WTC11 (cell line): ENCODE measurements at regions not wholly inside any gene's neighbourhood (a gene's known extent, or its start where the extent isn't known, plus 50 kb on each side); places are given as distances from the start of the nearest gene placed in this dataset.

Experiments
- ATAC-seq: fragments of 200-7000 bp; cut with Tn5 transposase; 2 replicates; pipeline ENCODE4 v1.10.0; 2021; ENCODE audit warnings: mild to moderate bottlenecking, moderate library complexity
- CTCF ChIA-PET: fragments of 300-600 bp; sonication (Branson Sonifier 250); formaldehyde crosslinking; loops from one replicate; lab custom pipeline; 2021; ENCODE audit warnings: antibody characterized with exemption; lab: Charles Lee
- POLR2A ChIA-PET: fragments of 350-600 bp; sonication (Branson Sonifier 250); formaldehyde crosslinking; loops from one replicate; lab custom pipeline; 2021; ENCODE audit warnings: antibody characterized with exemption; lab: Charles Lee
- DNase-seq: peaks from one replicate; pipeline ENCODE4 v3.0.0; 2021; ENCODE audit warnings: low spot score
- H3K27ac Mint-ChIP-seq: 2 replicates; pipeline ENCODE4 v1.8.0; 2021; ENCODE audit warnings: mixed read lengths
- H3K27me3 Mint-ChIP-seq: 2 replicates; pipeline ENCODE4 v1.8.0; 2021; ENCODE audit warnings: low read depth, mild to moderate bottlenecking, moderate library complexity, mixed read lengths
- H3K36me3 Mint-ChIP-seq: 2 replicates; pipeline ENCODE4 v1.8.0; 2021; ENCODE audit warnings: mixed read lengths
- H3K4me1 Mint-ChIP-seq: 2 replicates; pipeline ENCODE4 v1.8.0; 2022; ENCODE audit warnings: mixed read lengths
- H3K4me3 Mint-ChIP-seq: 2 replicates; pipeline ENCODE4 v1.8.0; 2021; ENCODE audit warnings: mild to moderate bottlenecking, moderate library complexity, mixed read lengths
- H3K9me3 Mint-ChIP-seq: 2 replicates; pipeline ENCODE4 v1.8.0; 2021; ENCODE audit warnings: mixed read lengths
- CTCF ChIP-seq: fragments of 200-600 bp; IDR thresholded peaks from 2 replicates; pipeline ENCODE4 v1.8.0; 2022; ENCODE audit warnings: antibody characterized with exemption
- E2F5 ChIP-seq: sonication (generic); formaldehyde crosslinking; IDR thresholded peaks from 2 replicates; pipeline ENCODE4 v1.8.1; 2022; ENCODE audit warnings: mild to moderate bottlenecking, moderate library complexity, missing genetic modification reagents
- FOXK1 ChIP-seq: sonication (generic); formaldehyde crosslinking; IDR thresholded peaks from 2 replicates; pipeline ENCODE4 v1.8.0; 2022; ENCODE audit warnings: mild to moderate bottlenecking, moderate library complexity, missing genetic modification reagents
- JAZF1 ChIP-seq: fragments of 250-450 bp; sonication (Bioruptor Pico); IDR thresholded peaks from 2 replicates; pipeline ENCODE4 v1.9.0; 2021; ENCODE audit warnings: moderate library complexity, mild to moderate bottlenecking, inconsistent platforms
- JUN ChIP-seq: sonication (generic); formaldehyde crosslinking; IDR thresholded peaks from 2 replicates; pipeline ENCODE4 v1.8.0; 2023; ENCODE audit warnings: mild to moderate bottlenecking, missing genetic modification reagents
- SP1 ChIP-seq: sonication (generic); formaldehyde crosslinking; conservative IDR thresholded peaks from 2 replicates; pipeline ENCODE4 v1.8.1; 2022; ENCODE audit warnings: missing genetic modification reagents
- TCF7 ChIP-seq: sonication (generic); formaldehyde crosslinking; IDR thresholded peaks from 2 replicates; pipeline ENCODE4 v1.8.0; 2022; ENCODE audit warnings: mild to moderate bottlenecking, low read depth, missing genetic modification reagents, moderate library complexity
- TEAD4 ChIP-seq: sonication (generic); formaldehyde crosslinking; IDR thresholded peaks from 2 replicates; pipeline ENCODE4 v1.8.0; 2022; ENCODE audit warnings: mild to moderate bottlenecking, missing genetic modification reagents
- TP53 ChIP-seq: sonication (generic); formaldehyde crosslinking; IDR thresholded peaks from 2 replicates; pipeline ENCODE4 v1.8.1; 2023; ENCODE audit warnings: mild to moderate bottlenecking, missing genetic modification reagents
- USF2 ChIP-seq: sonication (generic); formaldehyde crosslinking; IDR thresholded peaks from 2 replicates; pipeline ENCODE4 v1.8.1; 2023; ENCODE audit warnings: mild to moderate bottlenecking, missing genetic modification reagents, moderate library complexity
- ZBTB21 ChIP-seq: sonication (generic); formaldehyde crosslinking; IDR thresholded peaks from 2 replicates; pipeline ENCODE4 v1.8.1; 2023; ENCODE audit warnings: mild to moderate bottlenecking, missing genetic modification reagents, borderline replicate concordance
- ZMAT4 ChIP-seq: fragments of 250-450 bp; sonication (Bioruptor Pico); IDR thresholded peaks from 2 replicates; pipeline ENCODE4 v1.9.0; 2021; ENCODE audit warnings: mild to moderate bottlenecking
- ZNF121 ChIP-seq: sonication (generic); formaldehyde crosslinking; IDR thresholded peaks from 2 replicates; pipeline ENCODE4 v1.8.0; 2023; ENCODE audit warnings: missing genetic modification reagents
- ZNF138 ChIP-seq: sonication (generic); formaldehyde crosslinking; conservative IDR thresholded peaks from 2 replicates; pipeline ENCODE4 v1.8.1; 2022; ENCODE audit warnings: mild to moderate bottlenecking, moderate library complexity, missing genetic modification reagents
- ZNF263 ChIP-seq: sonication (generic); formaldehyde crosslinking; IDR thresholded peaks from 2 replicates; pipeline ENCODE4 v1.8.1; 2022; ENCODE audit warnings: low read depth, mild to moderate bottlenecking, moderate library complexity, missing genetic modification reagents
- ZNF281 ChIP-seq: sonication (generic); formaldehyde crosslinking; IDR thresholded peaks from 2 replicates; pipeline ENCODE4 v1.8.0; 2023; ENCODE audit warnings: mild to moderate bottlenecking, missing genetic modification reagents
- ZNF317 ChIP-seq: sonication (generic); formaldehyde crosslinking; IDR thresholded peaks from 2 replicates; pipeline ENCODE4 v1.8.1; 2023; ENCODE audit warnings: low read depth, mild to moderate bottlenecking, moderate library complexity, missing genetic modification reagents, borderline replicate concordance
- ZNF396 ChIP-seq: fragments of 250-450 bp; sonication (Bioruptor Pico); IDR thresholded peaks from 2 replicates; pipeline ENCODE4 v1.8.0; 2021; ENCODE audit warnings: mild to moderate bottlenecking, moderate library complexity, borderline replicate concordance
- ZNF423 ChIP-seq: fragments of 250-450 bp; sonication (Bioruptor Pico); IDR thresholded peaks from 2 replicates; pipeline ENCODE4 v2.1.2; 2022; ENCODE audit warnings: mild to moderate bottlenecking, moderate library complexity
- ZSCAN18 ChIP-seq: fragments of 250-450 bp; sonication (Bioruptor Pico); IDR thresholded peaks from 2 replicates; pipeline ENCODE4 v2.1.2; 2022; ENCODE audit warnings: mild to moderate bottlenecking, moderate library complexity

GRCh38 chr22:23509571-23510302 lies 70.4 kb downstream of the IGLL1 start:
- ChIA-PET CTCF (no interaction called here), POLR2A (no interaction called here)
- no peaks in the 10 kb centered on the region for H3K9me3 Mint-ChIP-seq

GRCh38 chr22:23504516-23504915 lies 75.6 kb downstream of the IGLL1 start:
- Mint-ChIP-seq H3K27me3 (peaks cover 28% of the 10 kb centered on the region), H3K36me3 (no peaks in the 10 kb centered on the region), H3K4me3 (no peak overlapping the region), H3K27ac (no peak overlapping the region), H3K4me1 (peaks cover 15% of the 10 kb centered on the region), H3K9me3 (no peaks in the 10 kb centered on the region)
- no peak for TF ChIP-seq E2F5 (CRISPR knock-in tag)
- no peak for TF ChIP-seq ZMAT4 (CRISPR knock-in tag)
- TF ChIP-seq FOXK1 (CRISPR knock-in tag) = no peak
- no peak for TF ChIP-seq TEAD4
- no peak for TF ChIP-seq CTCF
- TF ChIP-seq ZSCAN18 = no peak
- no peak for TF ChIP-seq JUN (CRISPR knock-in tag)
- no peak for TF ChIP-seq ZNF138 (CRISPR knock-in tag)
- no peak for TF ChIP-seq TP53 (CRISPR knock-in tag)
- TF ChIP-seq ZNF121 (CRISPR knock-in tag) = no peak
- no peak for TF ChIP-seq TCF7
- no peak for TF ChIP-seq JAZF1 (CRISPR knock-in tag)
- no peak for TF ChIP-seq ZBTB21 (CRISPR knock-in tag)
- DNase-seq = no peak
- CTCF ChIA-PET = no interaction called here
- POLR2A ChIA-PET = no interaction called here
- ATAC-seq = no peak

More at GRCh38 chr22:23509571-23510302, 70.4 kb downstream of the IGLL1 start:
- Mint-ChIP-seq H3K4me3 (no peak overlapping the region), H3K27me3 (peaks cover 25% of the 10 kb centered on the region), H3K36me3 (no peaks in the 10 kb centered on the region), H3K27ac (no peak overlapping the region), H3K4me1 (peaks cover 5% of the 10 kb centered on the region; the same call in 1 of the 2 replicates)
- ATAC-seq = no peak
- DNase-seq = no peak
- TF ChIP-seq ZNF396 (CRISPR knock-in tag) (no peak), ZNF423 (CRISPR knock-in tag) (no peak), USF2 (CRISPR knock-in tag) (peak; percentile 42; the same call in 1 of the 2 replicates), ZSCAN18 (no peak), SP1 (CRISPR knock-in tag) (no peak), ZNF317 (CRISPR knock-in tag) (no peak), ZNF263 (CRISPR knock-in tag) (no peak), ZNF281 (CRISPR knock-in tag) (no peak)
